Nephron progenitor cell (in vitro differentiated cells): ENCODE measurements at regions not wholly inside any gene's neighbourhood (a gene's known extent, or its start where the extent isn't known, plus 50 kb on each side); places are given as distances from the start of the nearest gene placed in this dataset.

Experiments used
- DNase-seq: peaks from one replicate; pipeline ENCODE4 v3.0.0; 2021
- H3K27ac Mint-ChIP-seq: 2 replicates; pipeline ENCODE4 v1.8.0; 2021; ENCODE audit warnings: mild to moderate bottlenecking, moderate library complexity, mixed read lengths
- H3K27me3 Mint-ChIP-seq: 2 replicates; pipeline ENCODE4 v1.8.0; 2021; ENCODE audit warnings: mild to moderate bottlenecking, low read depth, mixed read lengths; ENCODE audit not compliant: poor library complexity
- H3K36me3 Mint-ChIP-seq: 2 replicates; pipeline ENCODE4 v1.8.0; 2021; ENCODE audit warnings: low read depth, mixed read lengths
- H3K4me1 Mint-ChIP-seq: 2 replicates; pipeline ENCODE4 v1.8.0; 2021; ENCODE audit warnings: mixed read lengths
- H3K4me3 Mint-ChIP-seq: 2 replicates; pipeline ENCODE4 v1.8.0; 2021; ENCODE audit warnings: mild to moderate bottlenecking, moderate library complexity, mixed read lengths
- H3K9me3 Mint-ChIP-seq: 2 replicates; pipeline ENCODE4 v1.8.0; 2021; ENCODE audit warnings: mild to moderate bottlenecking, moderate library complexity, mixed read lengths
- TF ChIP-seq, protein P1 (sequence below): fragments of 200-600 bp; sonication (generic); IDR thresholded peaks from 2 replicates; pipeline ENCODE4 v1.5.0; 2021; ENCODE audit warnings: antibody characterized with exemption

DNA sequence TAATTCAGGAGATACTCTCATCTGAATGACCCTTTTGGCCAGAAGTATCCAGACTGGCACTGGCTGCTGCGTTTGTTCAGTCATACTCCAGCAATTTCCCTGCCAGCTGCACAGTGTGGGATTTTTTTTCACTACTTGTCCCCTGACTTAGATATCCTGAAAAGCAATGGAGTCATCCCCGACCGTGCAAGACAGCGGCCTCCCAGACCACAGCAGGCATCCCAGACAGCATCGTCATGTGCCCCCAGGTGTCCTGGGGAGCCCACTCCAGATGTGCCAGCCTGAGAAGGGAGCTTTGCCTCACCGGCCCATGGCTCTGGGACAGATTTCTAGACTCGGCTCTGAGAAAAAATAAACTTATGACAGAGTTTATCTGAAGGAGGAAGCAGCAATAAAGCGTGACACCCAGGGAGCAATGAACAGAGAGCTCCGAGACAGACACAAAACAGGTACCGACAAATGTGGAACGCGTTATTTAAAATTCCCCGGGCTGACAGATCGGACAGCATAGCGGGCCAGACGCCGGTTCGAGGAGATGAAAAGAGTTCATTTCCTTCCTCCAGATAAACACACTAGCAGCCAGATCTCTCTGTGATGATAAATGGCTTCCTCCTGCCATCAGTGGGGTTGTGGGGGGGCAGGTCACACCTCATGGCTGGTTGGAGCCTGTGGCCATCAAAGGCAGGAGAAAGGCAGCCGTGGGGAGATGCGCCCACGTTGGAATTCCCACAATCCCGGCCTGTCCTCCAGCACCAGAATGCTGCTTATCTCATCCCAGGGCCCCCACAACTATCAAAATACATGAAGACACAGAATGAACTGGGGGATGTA, 106.4 kb upstream of the FGF3 start:
- TF ChIP-seq, protein P1, sequence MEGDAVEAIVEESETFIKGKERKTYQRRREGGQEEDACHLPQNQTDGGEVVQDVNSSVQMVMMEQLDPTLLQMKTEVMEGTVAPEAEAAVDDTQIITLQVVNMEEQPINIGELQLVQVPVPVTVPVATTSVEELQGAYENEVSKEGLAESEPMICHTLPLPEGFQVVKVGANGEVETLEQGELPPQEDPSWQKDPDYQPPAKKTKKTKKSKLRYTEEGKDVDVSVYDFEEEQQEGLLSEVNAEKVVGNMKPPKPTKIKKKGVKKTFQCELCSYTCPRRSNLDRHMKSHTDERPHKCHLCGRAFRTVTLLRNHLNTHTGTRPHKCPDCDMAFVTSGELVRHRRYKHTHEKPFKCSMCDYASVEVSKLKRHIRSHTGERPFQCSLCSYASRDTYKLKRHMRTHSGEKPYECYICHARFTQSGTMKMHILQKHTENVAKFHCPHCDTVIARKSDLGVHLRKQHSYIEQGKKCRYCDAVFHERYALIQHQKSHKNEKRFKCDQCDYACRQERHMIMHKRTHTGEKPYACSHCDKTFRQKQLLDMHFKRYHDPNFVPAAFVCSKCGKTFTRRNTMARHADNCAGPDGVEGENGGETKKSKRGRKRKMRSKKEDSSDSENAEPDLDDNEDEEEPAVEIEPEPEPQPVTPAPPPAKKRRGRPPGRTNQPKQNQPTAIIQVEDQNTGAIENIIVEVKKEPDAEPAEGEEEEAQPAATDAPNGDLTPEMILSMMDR, result no peak
- no peak for DNase-seq

DNA sequence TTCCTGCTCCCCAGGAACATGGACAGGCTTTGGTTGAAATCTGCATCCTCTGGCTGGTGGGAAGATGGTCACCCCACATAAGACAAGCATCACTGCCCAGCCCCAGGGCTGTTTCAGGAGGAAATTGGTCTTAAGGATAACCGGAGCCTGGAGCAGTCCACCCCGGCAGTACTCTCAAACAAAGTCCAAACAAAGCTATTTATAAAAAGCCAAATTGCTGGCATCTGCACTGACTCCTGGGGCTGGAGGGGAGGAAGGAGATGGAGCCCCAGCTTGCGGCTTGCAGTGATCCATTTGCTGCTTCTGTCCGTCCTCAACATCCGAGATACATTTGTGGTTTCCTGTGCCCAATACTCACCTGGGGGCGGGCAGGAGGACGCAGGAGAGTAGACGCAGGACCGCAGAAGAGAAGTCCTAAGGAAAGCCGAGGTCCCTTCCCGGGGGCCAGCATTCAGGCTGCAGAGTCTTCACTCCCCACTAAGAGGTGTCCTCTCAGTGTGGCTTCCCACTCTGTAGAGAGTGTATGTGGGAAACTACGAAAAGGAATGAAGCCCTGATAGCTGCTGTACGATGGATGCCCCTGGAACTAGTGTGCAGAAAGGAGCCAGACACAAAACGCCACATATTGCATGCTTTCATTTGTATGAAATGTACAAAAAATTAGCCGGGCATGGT, 107.3 kb upstream of the FGF3 start:
- peaks cover 62% of the 10 kb centered on the region for H3K27me3 Mint-ChIP-seq
- TF ChIP-seq, protein P1, result no peak
- H3K4me1 Mint-ChIP-seq, result peaks cover 21% of the 10 kb centered on the region
- no peak overlapping the region for H3K4me3 Mint-ChIP-seq
- no peak overlapping the region for H3K27ac Mint-ChIP-seq
- H3K36me3 Mint-ChIP-seq, result no peaks in the 10 kb centered on the region
- H3K9me3 Mint-ChIP-seq, result no peaks in the 10 kb centered on the region
- no peak for DNase-seq

More for the DNA sequence above, 106.4 kb upstream of the FGF3 start:
- H3K4me3 Mint-ChIP-seq, result no peak overlapping the region
- no peaks in the 10 kb centered on the region for H3K9me3 Mint-ChIP-seq
- H3K27ac Mint-ChIP-seq, result no peak overlapping the region
- no peaks in the 10 kb centered on the region for H3K36me3 Mint-ChIP-seq
- H3K27me3 Mint-ChIP-seq, result peaks cover 60% of the 10 kb centered on the region
- peaks cover 21% of the 10 kb centered on the region for H3K4me1 Mint-ChIP-seq

DNA sequence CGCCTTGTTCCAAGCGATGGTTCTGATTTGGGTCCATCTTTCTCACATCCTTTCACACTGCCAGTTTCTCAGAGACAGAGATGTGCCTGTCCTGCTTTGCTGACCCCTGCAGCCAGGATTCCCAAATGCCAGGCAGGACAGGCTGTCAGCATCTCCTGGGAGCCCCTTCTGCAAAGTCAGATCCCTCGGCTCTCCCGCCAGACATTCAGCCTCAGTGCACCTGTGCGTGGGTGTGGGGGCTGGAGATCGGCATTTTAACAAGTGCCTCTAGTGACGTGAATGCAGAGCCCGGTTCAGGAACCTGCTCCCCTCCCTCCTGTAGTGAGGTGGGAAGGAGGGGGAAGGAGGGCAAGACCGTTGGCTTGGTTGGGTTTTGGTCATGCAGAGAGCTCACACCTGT, 108.9 kb upstream of the FGF3 start:
- DNase-seq, result no peak
- H3K27me3 Mint-ChIP-seq, result peaks cover 53% of the 10 kb centered on the region
- H3K27ac Mint-ChIP-seq, result no peak overlapping the region
- no peak overlapping the region for H3K4me3 Mint-ChIP-seq
- no peaks in the 10 kb centered on the region for H3K36me3 Mint-ChIP-seq
- H3K9me3 Mint-ChIP-seq, result no peaks in the 10 kb centered on the region
- TF ChIP-seq, protein P1, result no peak
- H3K4me1 Mint-ChIP-seq, result peaks cover 29% of the 10 kb centered on the region

DNA sequence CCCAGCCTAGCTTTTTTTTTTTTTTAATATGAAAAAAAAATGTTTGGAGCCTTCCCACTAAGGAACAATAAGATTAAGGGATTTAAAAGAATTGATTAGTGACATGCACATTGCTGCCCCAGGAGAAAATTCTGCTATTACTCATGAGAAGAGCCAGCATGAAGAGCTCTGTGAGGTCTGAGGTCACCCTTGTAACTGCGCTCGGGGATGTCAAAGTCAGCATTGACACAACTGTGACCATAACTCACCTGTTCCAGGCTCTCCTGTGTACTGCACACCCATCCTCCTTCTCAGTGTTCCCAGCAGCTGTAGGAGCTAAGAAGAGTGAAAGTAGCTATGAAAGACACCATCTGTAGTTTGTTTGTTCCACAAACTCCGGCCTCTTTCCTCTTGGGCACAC, 109.8 kb upstream of the FGF3 start:
- Mint-ChIP-seq H3K4me3 (no peak overlapping the region), H3K27me3 (peaks cover 49% of the 10 kb centered on the region), H3K27ac (no peak overlapping the region), H3K9me3 (no peaks in the 10 kb centered on the region), H3K36me3 (no peaks in the 10 kb centered on the region), H3K4me1 (peaks cover 33% of the 10 kb centered on the region)
- TF ChIP-seq, protein P1, result no peak
- no peak for DNase-seq

DNA sequence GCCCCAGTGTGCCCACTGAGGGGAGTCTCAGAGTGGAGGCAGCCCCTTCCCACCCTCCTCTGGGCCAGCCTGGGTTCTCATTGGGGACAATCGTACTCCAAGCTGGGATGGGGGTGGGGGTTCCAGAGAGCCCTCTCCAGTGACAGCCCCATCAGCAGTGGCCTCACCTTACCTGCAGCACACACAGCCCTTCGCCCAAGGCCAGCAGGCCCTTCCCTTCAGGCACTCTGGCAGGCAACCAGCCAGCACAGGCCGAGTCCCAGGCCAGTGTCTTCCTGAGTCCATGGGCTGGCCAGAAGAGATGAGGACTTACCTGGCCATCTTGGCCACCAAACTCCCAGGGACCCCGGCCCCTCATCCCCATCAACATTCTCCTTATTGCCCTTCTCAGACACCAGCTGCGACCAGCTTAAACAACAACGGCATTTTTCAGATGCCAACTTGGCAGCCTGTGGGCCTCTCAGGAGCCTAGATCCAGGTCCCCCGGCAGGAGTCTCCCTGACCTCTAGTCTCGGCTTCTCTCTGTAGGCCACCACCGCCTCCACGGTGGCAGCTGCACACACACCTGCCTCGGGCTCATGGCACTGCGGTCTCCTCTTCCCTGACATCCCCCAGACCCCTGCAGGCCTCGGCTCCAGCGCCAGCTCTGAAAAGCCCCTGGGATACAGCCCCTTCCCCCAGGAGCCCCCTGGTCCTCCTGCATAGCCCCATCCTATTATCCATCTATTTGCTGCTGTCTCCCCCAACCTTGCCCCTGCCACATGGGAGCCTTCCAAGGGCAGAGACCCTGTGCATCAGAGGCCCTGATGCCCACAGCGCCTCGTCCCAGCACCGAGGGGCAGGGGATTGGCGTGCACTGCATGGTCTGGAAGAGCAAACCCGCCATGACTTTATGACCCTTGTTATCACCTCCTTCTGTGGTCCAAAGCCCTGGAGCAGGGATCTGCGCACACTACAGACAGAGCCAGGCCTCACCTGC, 111.2 kb upstream of the FGF3 start:
- peaks cover 43% of the 10 kb centered on the region for H3K27me3 Mint-ChIP-seq
- H3K4me1 Mint-ChIP-seq, result peaks cover 25% of the 10 kb centered on the region
- DNase-seq, result no peak
- no peak overlapping the region for H3K4me3 Mint-ChIP-seq
- H3K36me3 Mint-ChIP-seq, result no peaks in the 10 kb centered on the region
- H3K27ac Mint-ChIP-seq, result no peak overlapping the region
- no peaks in the 10 kb centered on the region for H3K9me3 Mint-ChIP-seq
- TF ChIP-seq, protein P1, result no peak
